Ishikawa (cell line): ENCODE measurements at regions not wholly inside any gene's neighbourhood (a gene's known extent, or its start where the extent isn't known, plus 50 kb on each side); places are given as distances from the start of the nearest gene placed in this dataset.

Experiments used
- CEBPB ChIP-seq: IDR thresholded peaks from 2 replicates; pipeline ENCODE4 v1.6.1; 2012
- CREB1 ChIP-seq: IDR thresholded peaks from 2 replicates; pipeline ENCODE4 v1.6.1; 2012; ENCODE audit warnings: low read depth
- EGR1 ChIP-seq: IDR thresholded peaks from 2 replicates; pipeline ENCODE4 v1.6.1; 2012
- EP300 ChIP-seq: IDR thresholded peaks from 2 replicates; pipeline ENCODE4 v1.6.1; 2012; ENCODE audit warnings: borderline replicate concordance
- FOXM1 ChIP-seq: IDR thresholded peaks from 2 replicates; pipeline ENCODE4 v1.6.1; 2012; ENCODE audit warnings: low read depth, borderline replicate concordance
- MAX ChIP-seq: IDR thresholded peaks from 2 replicates; pipeline ENCODE4 v1.6.1; 2012
- NFIC ChIP-seq: IDR thresholded peaks from 2 replicates; pipeline ENCODE4 v1.6.1; 2012
- RAD21 ChIP-seq: IDR thresholded peaks from 2 replicates; pipeline ENCODE4 v1.6.1; 2012; ENCODE audit warnings: low read depth
- REST ChIP-seq: IDR thresholded peaks from 2 replicates; pipeline ENCODE4 v1.6.1; 2012; ENCODE audit warnings: low read depth, mild to moderate bottlenecking
- TAF1 ChIP-seq: IDR thresholded peaks from 2 replicates; pipeline ENCODE4 v1.6.1; 2012; ENCODE audit warnings: low read depth, mild to moderate bottlenecking
- TCF12 ChIP-seq: IDR thresholded peaks from 2 replicates; pipeline ENCODE4 v1.6.1; 2012; ENCODE audit warnings: low read depth
- TEAD4 ChIP-seq: IDR thresholded peaks from 2 replicates; pipeline ENCODE4 v1.6.1; 2012
- USF1 ChIP-seq: IDR thresholded peaks from 2 replicates; pipeline ENCODE4 v1.6.1; 2012
- YY1 ChIP-seq: IDR thresholded peaks from 2 replicates; pipeline ENCODE4 v1.6.1; 2012; ENCODE audit warnings: low read depth
- ZBTB7A ChIP-seq: IDR thresholded peaks from 2 replicates; pipeline ENCODE4 v1.6.1; 2012; ENCODE audit warnings: low read depth

GRCh38 chr18:38483326-38483725, 917.7 kb upstream of the CELF4 start:
- no peak for TF ChIP-seq REST
- TF ChIP-seq RAD21, result no peak
- no peak for TF ChIP-seq EGR1
- no peak for TF ChIP-seq YY1
- TF ChIP-seq CEBPB, result no peak
- TF ChIP-seq CREB1, result no peak
- TF ChIP-seq EP300, result no peak
- no peak for TF ChIP-seq ZBTB7A
- TF ChIP-seq TCF12, result no peak
- no peak for TF ChIP-seq TEAD4
- TF ChIP-seq TAF1, result no peak
- no peak for TF ChIP-seq MAX
- no peak for TF ChIP-seq USF1
- no peak for TF ChIP-seq FOXM1
- no peak for TF ChIP-seq NFIC

- no peak for TF ChIP-seq TAF1
- no peak for TF ChIP-seq CREB1
- TF ChIP-seq EGR1, result no peak
- no peak for TF ChIP-seq ZBTB7A
Observed at GRCh38 chr18:38481576-38481975, 916.0 kb upstream of the CELF4 start.

GRCh38 chr18:38475686-38476085, 910.1 kb upstream of the CELF4 start:
- TF ChIP-seq FOXM1 (no peak), USF1 (no peak), YY1 (no peak), MAX (no peak), TEAD4 (no peak), EGR1 (no peak), CREB1 (no peak), TCF12 (no peak), RAD21 (no peak), EP300 (no peak), NFIC (no peak), TAF1 (no peak), CEBPB (no peak), REST (no peak), ZBTB7A (no peak)

GRCh38 chr18:38473535-38473934, 907.9 kb upstream of the CELF4 start:
- TF ChIP-seq USF1 (no peak), CREB1 (no peak), MAX (no peak), EGR1 (no peak), EP300 (no peak), TCF12 (no peak), FOXM1 (no peak)

GRCh38 chr18:38470421-38470820, 904.8 kb upstream of the CELF4 start:
- TF ChIP-seq TEAD4 (no peak), EGR1 (no peak), REST (no peak), USF1 (no peak), TAF1 (no peak), TCF12 (no peak), MAX (no peak), CREB1 (no peak), EP300 (no peak), ZBTB7A (no peak), NFIC (no peak), YY1 (no peak), FOXM1 (no peak), RAD21 (no peak), CEBPB (no peak)
